Fibroblast of mammary gland (primary cell): ENCODE measurements at regions not wholly inside any gene's neighbourhood (a gene's known extent, or its start where the extent isn't known, plus 50 kb on each side); places are given as distances from the start of the nearest gene placed in this dataset.
"Not testable (repeated sequence)": the region's sequence is repeated elsewhere in the genome, so short reads cannot be mapped to it uniquely, and the experiment has no call there.

Experiments
- DNase-seq: peaks from one replicate; pipeline ENCODE4 v3.0.0-alpha.2; 2010; ENCODE audit warnings: low read depth
- H3K4me3 ChIP-seq: 2 replicates; pipeline ENCODE4 v1.5.1; 2011; ENCODE audit warnings: low read depth, mild to moderate bottlenecking, low read length, moderate library complexity; ENCODE audit not compliant: control insufficient read depth
- TF ChIP-seq, protein P1 (sequence below): conservative IDR thresholded peaks from 2 replicates; pipeline ENCODE4 v1.5.1; 2011; ENCODE audit warnings: low read depth, low read length, inconsistent platforms; ENCODE audit not compliant: control insufficient read depth, insufficient read depth

DNA sequence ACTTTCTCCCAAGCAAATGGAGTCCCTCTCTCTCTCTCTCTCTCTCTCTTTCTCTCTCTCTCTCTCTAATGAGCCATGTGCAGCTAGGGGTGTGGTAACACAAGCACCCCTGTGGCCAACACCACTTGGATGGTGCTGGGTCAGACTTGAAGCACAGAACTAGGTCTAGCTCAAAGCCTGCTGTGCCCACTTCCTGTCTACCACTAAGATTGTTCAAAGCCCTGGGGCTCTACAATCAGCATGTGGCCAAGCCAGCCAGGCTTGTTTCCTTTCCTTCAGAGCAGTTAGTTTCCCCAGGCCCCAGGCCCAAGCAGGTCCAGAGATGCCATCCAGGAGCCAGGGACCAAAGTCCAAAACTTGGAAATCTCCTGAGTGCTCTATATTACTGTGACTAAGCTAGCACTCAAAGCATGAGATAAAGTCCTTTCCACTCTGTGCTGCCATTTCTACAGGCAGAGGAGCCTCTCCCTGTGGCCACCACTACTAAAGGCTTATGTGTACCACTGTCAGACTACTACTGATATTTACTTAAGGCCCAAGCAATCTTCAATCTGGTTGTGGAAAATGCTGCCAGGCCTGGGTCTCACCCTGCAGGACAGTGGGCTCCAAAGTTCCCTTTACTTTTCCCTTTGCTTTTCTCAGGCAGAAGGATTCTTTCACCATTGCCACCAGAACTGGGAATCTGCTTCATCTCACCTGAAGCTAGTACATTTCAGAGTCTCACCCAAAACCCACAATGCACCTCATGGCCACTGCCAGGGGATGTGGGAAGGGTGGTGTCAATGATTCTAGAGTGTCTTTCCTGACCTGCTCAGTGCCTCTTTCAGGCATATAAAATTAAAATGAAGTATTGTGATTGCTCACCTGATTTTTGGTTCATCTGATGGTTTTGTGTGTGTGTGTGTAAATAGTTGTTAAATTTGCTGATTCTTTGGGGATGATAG is 999.5 kb downstream of the NCAM2 start:
- no peak overlapping the region for H3K4me3 ChIP-seq
- no peak for DNase-seq
- TF ChIP-seq, protein P1, sequence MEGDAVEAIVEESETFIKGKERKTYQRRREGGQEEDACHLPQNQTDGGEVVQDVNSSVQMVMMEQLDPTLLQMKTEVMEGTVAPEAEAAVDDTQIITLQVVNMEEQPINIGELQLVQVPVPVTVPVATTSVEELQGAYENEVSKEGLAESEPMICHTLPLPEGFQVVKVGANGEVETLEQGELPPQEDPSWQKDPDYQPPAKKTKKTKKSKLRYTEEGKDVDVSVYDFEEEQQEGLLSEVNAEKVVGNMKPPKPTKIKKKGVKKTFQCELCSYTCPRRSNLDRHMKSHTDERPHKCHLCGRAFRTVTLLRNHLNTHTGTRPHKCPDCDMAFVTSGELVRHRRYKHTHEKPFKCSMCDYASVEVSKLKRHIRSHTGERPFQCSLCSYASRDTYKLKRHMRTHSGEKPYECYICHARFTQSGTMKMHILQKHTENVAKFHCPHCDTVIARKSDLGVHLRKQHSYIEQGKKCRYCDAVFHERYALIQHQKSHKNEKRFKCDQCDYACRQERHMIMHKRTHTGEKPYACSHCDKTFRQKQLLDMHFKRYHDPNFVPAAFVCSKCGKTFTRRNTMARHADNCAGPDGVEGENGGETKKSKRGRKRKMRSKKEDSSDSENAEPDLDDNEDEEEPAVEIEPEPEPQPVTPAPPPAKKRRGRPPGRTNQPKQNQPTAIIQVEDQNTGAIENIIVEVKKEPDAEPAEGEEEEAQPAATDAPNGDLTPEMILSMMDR = no peak

DNA sequence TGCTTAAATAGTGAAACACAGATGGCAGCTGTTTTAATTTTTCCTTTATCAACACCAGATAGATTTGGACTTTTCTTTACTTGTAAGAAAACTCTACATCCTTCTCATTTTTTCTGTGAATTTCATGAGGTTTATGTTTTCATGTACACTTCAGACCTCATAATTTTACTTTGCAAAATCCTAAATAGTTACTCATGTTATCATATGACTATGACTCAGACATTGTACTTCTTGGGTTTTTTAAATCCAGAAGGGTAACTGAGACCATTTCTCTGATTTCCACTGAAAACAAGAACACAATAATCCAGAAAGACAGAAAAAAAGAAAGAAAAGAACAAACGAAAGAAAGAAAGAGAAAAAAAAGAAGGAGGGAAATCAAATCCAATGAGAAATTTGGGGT is 1021.6 kb downstream of the NCAM2 start:
- H3K4me3 ChIP-seq = no peak overlapping the region
- no peak for DNase-seq
- TF ChIP-seq, protein P1 = no peak

DNA sequence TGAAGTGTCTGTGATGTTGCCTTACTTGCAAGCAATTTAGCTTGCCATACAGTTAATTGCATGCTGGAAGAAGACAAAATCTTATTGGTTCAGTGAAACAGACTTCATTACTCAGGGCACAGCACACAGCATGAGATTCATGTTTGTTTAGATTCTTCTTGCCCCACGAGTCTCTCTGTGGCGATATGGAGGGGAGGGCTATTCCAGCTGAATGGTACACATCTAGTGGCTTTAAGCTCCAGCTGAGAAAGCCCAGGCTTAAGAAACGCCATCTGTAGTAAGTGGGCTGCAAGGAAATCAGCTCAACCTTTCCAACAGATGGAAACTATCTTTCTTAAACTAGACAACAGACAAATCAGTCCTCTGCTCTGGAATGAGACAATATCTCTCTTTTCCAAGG is 1022.0 kb downstream of the NCAM2 start:
- DNase-seq = no peak
- TF ChIP-seq, protein P1 = no peak
- H3K4me3 ChIP-seq = no peak overlapping the region

DNA sequence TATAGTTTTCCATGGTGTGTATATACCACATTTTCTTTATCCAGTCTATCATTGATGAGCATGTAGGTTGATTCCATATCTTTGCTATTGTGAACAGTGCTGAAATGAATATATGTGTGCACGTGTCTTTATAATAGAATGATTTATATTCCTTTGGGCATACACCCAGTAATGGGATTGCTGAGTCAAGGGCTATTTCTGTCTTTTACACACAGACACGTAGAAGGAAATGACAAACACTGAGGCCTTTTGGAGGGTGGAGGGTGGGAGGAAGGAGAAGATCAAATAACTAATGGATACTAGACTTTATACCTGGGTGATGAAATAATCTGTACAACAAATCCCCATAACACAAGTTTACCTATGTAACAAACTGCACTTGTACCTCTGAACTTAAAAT is 1025.7 kb downstream of the NCAM2 start:
- H3K4me3 ChIP-seq, DNase-seq: not testable (repeated sequence)

DNA sequence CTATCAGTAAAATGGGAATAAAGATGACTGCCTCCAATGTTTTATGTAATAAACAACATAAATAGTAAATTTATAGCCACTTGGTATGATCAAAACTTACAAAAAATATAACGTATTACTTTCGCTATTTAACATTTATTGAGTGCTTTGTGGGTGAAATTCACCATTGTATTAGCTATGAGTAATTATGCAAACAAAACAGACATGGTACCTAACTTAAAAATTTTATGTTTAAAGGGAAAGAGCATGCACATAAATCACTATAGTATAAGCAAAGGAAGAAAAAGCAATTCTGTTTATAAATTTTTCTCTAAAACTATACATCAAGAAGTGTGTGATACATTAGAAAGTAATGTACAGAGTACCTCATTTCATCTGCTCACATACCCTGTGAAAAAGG is 1046.2 kb downstream of the NCAM2 start:
- TF ChIP-seq, protein P1 = no peak
- no peak for DNase-seq
- no peak overlapping the region for H3K4me3 ChIP-seq

DNA sequence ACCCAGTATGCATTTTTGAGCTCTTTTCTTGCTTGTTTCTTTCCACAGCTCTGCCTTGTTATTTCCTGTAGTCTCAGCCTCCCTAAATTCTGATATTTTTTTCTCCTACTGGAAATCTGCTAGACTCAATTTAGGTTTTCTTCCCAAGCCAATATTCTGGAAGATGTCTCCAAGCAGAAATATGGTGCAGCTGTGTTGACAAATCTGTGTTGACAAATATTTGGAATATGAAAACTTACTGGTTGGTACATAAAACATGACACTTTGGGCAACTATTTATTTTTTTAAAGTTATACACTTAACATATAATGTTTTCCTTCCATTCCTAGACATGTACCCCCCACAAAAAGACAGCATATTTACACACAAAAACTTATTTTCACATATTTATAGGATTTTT is 1048.4 kb downstream of the NCAM2 start:
- TF ChIP-seq, protein P1 = no peak
- H3K4me3 ChIP-seq = no peak overlapping the region
- no peak for DNase-seq

DNA sequence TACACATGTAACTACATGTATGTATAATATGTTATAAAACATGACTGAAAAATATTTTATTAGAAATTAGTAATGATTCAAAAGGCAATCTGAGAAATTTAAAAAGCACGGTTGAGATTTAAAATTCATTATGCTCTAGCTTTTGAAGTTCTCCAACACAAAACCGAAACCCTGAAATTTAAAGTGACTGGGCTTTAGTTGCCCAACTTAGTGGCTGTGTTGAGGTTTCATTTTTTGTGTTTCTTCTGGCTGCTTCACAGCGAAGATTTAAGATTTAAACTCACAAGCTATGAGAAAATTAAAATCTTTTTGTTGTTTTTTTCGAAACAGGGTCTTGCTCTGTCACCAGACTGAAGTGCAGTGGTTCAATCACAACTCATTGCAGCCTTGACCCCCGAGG is 1058.7 kb downstream of the NCAM2 start:
- TF ChIP-seq, protein P1 = no peak
- no peak for DNase-seq
- H3K4me3 ChIP-seq = no peak overlapping the region
